ENCODE measurements at regions not wholly inside any gene's neighbourhood (a gene's known extent, or its start where the extent isn't known, plus 50 kb on each side); places are given as distances from the start of the nearest gene placed in this dataset.

DNA sequence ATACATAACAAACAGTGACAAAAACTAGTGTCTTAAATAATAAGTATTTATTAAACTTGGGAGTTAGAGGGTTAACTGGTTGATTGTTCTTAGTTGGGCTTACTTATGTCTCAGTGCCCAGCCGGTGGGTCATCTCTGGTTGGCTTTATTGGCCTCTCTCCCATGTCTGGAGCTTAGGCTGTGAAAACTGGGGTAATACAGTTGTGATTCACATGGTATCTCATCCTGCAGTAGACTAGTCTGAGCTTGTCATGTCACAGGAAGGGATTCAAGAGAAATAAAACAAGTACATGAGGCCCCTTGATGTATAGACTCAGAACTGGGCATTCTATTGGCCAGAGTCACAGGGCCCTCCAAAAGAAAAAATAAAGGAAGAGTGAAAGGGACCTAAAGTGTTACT, 466.4 kb upstream of the SMC2 start:
- H3K9me3 Mint-ChIP-seq, result no peaks in the 10 kb centered on the region
- no peaks in the 10 kb centered on the region for H3K36me3 Mint-ChIP-seq
- POLR2A ChIA-PET, result no interaction called here
- ATAC-seq (ENCODE audit: low read depth) (no peak), DNase-seq (no peak)
- H3K27me3 Mint-ChIP-seq, result no peaks in the 10 kb centered on the region
- no peak overlapping the region for H3K4me3 Mint-ChIP-seq
- H3K4me1 Mint-ChIP-seq, result no peaks in the 10 kb centered on the region
- no peak overlapping the region for H3K27ac Mint-ChIP-seq

DNA sequence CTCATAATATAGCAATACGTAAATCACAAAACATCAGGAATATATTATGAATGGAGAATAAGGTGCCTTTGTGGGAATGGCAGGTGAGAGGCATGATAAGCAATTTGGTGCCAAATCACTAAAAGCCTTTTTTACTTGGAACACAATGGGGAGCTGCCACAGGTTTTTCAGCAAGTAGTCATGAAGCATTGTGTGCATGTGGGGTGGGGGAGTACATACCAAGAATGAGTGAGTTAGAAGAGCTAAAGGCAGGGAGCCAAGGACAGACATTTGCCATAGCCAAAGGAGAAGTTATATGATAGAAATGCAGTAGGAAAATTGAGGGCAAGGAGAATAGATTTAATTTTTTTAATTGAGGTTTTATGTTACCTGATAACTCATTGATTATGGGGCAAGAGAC, 445.0 kb upstream of the SMC2 start:
- Mint-ChIP-seq H3K36me3 (no peaks in the 10 kb centered on the region), H3K4me3 (no peak overlapping the region), H3K9me3 (peaks cover 2% of the 10 kb centered on the region), H3K27me3 (no peaks in the 10 kb centered on the region), H3K4me1 (no peaks in the 10 kb centered on the region), H3K27ac (no peak overlapping the region)
- DNase-seq, result no peak
- POLR2A ChIA-PET, result no interaction called here
- ATAC-seq (ENCODE audit: low read depth), result no peak

DNA sequence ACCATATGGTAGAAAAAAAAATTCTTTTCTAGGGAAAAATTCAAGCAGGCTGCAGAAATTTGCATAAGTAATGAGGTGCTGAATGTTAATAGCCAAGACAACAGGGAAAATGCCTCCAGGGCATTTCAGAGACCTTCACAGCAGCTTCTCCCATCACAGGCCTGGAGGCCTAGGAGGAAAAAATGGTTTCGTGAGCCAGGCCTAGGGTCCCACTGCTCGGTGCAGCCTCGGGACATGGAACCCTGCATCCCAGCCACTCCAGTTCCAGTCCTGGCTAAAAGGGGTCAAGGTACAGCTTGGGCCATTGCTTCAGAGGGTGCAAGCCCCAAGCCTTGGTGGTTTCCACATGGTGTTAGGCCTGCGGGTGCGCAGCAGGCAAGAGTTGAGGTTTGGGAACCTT, 436.0 kb upstream of the SMC2 start:
- Mint-ChIP-seq H3K27ac (no peak overlapping the region), H3K36me3 (no peaks in the 10 kb centered on the region), H3K9me3 (peaks cover 8% of the 10 kb centered on the region), H3K4me3 (no peak overlapping the region), H3K27me3 (peaks cover 2% of the 10 kb centered on the region), H3K4me1 (no peaks in the 10 kb centered on the region)
- DNase-seq (no peak), ATAC-seq (ENCODE audit: low read depth) (no peak)
- POLR2A ChIA-PET, result no interaction called here

DNA sequence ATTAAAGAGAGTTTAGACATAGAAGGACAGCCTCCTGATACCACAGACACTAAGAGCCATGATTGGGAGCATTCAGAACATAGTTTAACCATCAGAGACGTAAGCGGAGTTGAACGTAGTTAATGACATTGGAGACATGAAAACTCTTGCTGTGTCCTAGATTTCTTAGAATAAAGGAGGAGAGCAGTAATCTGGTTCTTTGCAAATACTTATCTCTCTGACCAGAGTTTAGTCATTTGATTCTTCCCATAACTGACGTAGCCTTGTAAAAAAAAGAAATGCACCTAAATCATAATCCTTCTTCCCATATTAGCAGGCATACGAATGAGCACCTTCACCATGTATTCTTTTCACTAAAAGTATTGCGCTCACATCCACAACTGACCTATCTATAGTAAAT, 433.3 kb upstream of the SMC2 start:
- peaks cover 8% of the 10 kb centered on the region for H3K9me3 Mint-ChIP-seq
- ATAC-seq (ENCODE audit: low read depth) (no peak), DNase-seq (no peak)
- H3K27me3 Mint-ChIP-seq, result peaks cover 2% of the 10 kb centered on the region
- POLR2A ChIA-PET, result no interaction called here
- no peaks in the 10 kb centered on the region for H3K4me1 Mint-ChIP-seq
- H3K4me3 Mint-ChIP-seq, result no peak overlapping the region
- H3K27ac Mint-ChIP-seq, result no peak overlapping the region
- no peaks in the 10 kb centered on the region for H3K36me3 Mint-ChIP-seq

DNA sequence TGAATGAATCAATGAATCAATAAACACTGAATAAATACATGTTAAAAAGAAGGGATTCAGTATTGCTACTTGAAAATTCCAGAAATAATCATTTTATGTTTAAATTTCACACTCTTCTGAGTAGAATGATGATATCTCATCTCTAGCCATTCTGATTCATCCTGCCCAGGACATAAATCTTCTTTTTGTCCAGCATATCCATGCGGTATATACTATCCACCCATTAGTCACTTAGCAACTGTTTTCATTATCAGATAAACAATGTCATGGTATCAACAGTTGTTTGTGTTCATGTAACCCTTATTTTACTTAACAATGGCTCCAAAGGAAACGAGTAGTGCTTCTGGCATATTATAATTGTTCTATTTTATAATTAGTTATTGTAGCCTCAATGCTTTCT, 432.4 kb upstream of the SMC2 start:
- Mint-ChIP-seq H3K4me3 (no peak overlapping the region), H3K27me3 (peaks cover 2% of the 10 kb centered on the region), H3K36me3 (no peaks in the 10 kb centered on the region), H3K27ac (no peak overlapping the region), H3K4me1 (no peaks in the 10 kb centered on the region), H3K9me3 (peaks cover 8% of the 10 kb centered on the region)
- ATAC-seq (ENCODE audit: low read depth), result no peak
- POLR2A ChIA-PET, result no interaction called here
- DNase-seq, result no peak

DNA sequence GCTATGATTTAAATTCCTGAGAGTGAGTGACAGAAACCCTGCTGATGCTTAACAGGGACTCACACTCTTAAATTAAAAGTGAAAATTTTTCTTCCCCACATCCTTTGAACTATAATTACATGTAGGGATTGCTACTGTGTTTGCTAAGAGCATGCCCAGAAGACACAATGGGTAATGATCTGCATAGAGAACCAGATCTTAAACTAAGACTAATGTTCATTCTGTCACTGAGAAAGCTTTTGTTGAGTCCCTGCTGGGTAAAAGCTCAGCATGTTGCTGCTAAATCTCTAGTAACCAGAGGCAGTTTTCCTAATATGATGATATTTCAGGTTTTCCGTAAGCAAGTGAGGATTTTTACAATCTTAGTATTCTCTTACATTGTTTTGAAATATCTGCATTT, 424.8 kb upstream of the SMC2 start:
- Mint-ChIP-seq H3K4me1 (no peaks in the 10 kb centered on the region), H3K36me3 (no peaks in the 10 kb centered on the region), H3K4me3 (no peak overlapping the region), H3K27me3 (no peaks in the 10 kb centered on the region), H3K27ac (no peak overlapping the region), H3K9me3 (no peaks in the 10 kb centered on the region)
- POLR2A ChIA-PET, result no interaction called here
- DNase-seq (no peak), ATAC-seq (ENCODE audit: low read depth) (no peak)

DNA sequence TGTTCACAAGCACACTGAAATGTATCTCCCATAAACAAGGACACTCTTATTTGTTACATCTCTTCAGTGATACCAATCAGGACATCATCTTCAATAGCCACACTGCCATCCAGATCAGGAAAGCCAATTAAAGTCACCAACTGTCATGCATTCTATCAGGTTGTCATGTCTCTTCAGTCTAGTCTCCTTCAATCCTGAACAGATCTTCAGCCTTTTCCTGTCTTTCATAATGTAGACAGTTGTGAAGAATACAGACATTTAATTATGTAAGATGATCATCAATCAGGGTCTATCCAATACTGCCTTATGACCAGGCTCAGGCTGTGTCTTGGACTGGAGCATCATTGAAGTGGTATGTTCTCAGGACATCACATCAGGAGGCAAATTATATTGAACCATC, 419.8 kb upstream of the SMC2 start:
- Mint-ChIP-seq H3K27ac (no peak overlapping the region), H3K4me3 (no peak overlapping the region), H3K9me3 (no peaks in the 10 kb centered on the region), H3K4me1 (no peaks in the 10 kb centered on the region), H3K36me3 (no peaks in the 10 kb centered on the region), H3K27me3 (no peaks in the 10 kb centered on the region)
- DNase-seq, result no peak
- POLR2A ChIA-PET, result no interaction called here
- no peak for ATAC-seq (ENCODE audit: low read depth)

DNA sequence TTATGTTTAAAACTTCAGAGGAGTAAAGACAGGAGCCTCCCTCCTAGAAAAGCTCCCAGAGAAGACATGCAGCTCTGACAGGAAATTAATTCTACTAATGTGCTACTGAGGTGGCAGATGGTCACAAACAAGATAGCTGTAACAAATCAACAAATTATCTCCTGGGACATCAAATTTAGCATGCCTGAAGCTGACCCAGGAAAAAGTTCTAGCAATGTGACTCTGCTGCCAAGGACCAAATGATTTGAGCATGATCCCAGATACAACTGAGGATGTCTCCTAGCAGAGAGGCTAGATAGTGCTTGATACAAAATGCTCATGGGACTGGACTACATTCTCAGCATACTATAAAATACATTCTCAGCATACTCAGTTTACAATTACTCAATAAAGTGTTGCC, 413.5 kb upstream of the SMC2 start:
- ATAC-seq (ENCODE audit: low read depth) (no peak), DNase-seq (no peak)
- Mint-ChIP-seq H3K36me3 (no peaks in the 10 kb centered on the region), H3K27me3 (peaks cover 2% of the 10 kb centered on the region), H3K27ac (no peak overlapping the region), H3K4me1 (no peaks in the 10 kb centered on the region), H3K4me3 (no peak overlapping the region), H3K9me3 (no peaks in the 10 kb centered on the region)
- POLR2A ChIA-PET, result no interaction called here

DNA sequence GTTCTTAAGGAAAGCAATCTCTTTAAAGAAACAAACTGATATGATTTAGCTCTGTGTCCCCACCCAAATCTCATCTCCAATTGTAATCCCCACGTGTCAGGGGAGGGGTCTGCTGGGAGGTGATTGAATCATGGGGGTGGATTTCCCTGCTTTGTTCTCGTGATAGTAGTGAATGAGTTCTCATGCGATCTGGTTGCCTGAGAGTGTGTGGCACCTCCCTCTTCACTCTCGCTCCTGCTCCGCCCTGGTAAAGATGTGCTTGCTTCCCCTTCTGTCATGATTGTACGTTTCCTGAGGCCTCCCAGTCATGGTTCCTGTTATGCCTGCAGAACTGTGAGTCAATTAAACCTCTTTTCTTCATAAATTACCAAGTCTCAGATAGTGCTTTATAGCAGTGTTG, 412.7 kb upstream of the SMC2 start:
- ATAC-seq (ENCODE audit: low read depth), result no peak
- no peaks in the 10 kb centered on the region for H3K9me3 Mint-ChIP-seq
- peaks cover 2% of the 10 kb centered on the region for H3K27me3 Mint-ChIP-seq
- POLR2A ChIA-PET, result no interaction called here
- H3K36me3 Mint-ChIP-seq, result no peaks in the 10 kb centered on the region
- DNase-seq, result no peak
- H3K4me3 Mint-ChIP-seq, result no peak overlapping the region
- H3K4me1 Mint-ChIP-seq, result no peaks in the 10 kb centered on the region
- no peak overlapping the region for H3K27ac Mint-ChIP-seq

DNA sequence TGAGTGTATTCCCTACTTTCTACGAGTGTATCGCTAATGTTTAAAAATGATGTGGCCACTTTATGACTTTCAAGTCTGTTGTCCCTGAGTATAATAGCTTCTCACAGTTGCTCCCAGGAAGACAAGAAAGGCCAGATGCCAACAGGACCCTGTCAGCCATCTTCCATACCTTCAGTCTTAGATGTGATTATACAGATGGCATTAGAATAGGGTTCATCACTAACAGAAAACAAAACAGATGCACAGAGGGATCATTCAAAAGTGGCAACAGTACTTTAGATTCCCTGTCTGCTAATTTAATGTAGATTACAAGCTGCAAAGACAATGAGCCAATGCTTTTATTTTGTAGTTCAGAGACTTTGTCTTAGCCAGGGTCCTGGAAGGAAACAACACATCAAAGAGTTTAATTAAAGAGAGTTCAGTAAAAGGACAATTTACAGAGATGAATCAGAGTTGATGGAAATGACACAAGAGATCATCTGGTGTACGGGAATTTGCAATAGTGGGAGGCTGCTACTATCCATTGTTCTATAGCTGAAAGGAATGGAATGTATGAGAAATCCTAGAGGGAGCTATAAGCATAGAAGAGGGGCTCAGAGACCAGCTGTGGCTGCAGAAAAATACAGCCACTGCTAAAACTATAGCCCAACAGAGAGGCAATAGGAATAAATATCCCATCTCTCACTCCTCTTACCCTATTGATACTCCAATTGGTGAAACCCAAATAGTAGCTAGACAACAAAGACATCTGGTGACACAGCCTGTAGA, 393.7 kb upstream of the SMC2 start:
- H3K27ac Mint-ChIP-seq, result no peak overlapping the region
- H3K9me3 Mint-ChIP-seq, result no peaks in the 10 kb centered on the region
- no peaks in the 10 kb centered on the region for H3K4me1 Mint-ChIP-seq
- POLR2A ChIA-PET, result no interaction called here
- H3K4me3 Mint-ChIP-seq, result no peak overlapping the region
- no peaks in the 10 kb centered on the region for H3K36me3 Mint-ChIP-seq
- ATAC-seq (ENCODE audit: low read depth) (no peak), DNase-seq (no peak)
- no peaks in the 10 kb centered on the region for H3K27me3 Mint-ChIP-seq

DNA sequence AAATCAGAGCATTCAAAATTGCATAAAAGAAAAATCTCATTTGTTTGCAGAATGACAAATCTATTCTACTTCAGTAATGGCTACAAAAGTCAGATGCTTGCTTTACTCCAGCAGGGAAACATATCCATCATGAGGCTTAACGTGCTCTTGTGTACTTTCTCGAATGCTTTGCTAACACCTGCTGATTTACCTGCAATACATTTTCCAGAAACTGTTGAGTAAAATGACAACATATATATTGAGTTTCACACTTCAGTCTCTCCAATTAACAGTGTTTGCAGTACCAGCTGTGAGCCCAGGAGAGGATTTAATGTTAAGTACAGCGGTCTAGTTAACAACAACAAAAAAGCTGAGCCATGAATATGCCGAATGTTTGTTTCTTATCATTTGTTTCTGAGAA, 391.5 kb upstream of the SMC2 start:
- Mint-ChIP-seq H3K4me1 (no peaks in the 10 kb centered on the region), H3K9me3 (no peaks in the 10 kb centered on the region), H3K4me3 (no peak overlapping the region), H3K36me3 (no peaks in the 10 kb centered on the region), H3K27me3 (no peaks in the 10 kb centered on the region), H3K27ac (no peak overlapping the region)
- ATAC-seq (ENCODE audit: low read depth) (no peak), DNase-seq (no peak)
- POLR2A ChIA-PET, result no interaction called here

DNA sequence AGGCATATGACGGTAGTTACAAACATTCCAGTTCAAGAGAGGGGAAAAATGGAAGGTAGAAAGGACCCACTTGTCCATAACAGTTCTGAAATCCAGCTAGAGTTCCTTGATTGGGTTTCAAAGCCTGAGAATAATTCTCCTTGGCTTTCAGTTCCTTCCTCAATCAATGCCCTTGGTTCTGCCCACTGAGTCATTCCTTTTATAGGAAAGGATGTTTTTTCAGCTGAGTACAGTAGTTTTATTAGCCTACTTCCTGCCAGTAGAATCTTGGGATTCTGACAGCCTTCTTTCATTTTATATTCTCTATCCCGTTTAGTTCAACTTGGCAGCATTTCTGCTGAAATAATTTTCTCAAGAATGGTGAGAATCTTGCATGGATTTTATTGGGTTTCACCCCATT, 386.9 kb upstream of the SMC2 start:
- Mint-ChIP-seq H3K36me3 (no peaks in the 10 kb centered on the region), H3K27ac (no peak overlapping the region), H3K27me3 (no peaks in the 10 kb centered on the region), H3K4me1 (no peaks in the 10 kb centered on the region), H3K4me3 (no peak overlapping the region), H3K9me3 (peaks cover 3% of the 10 kb centered on the region)
- no peak for DNase-seq
- no peak for ATAC-seq (ENCODE audit: low read depth)
- POLR2A ChIA-PET, result no interaction called here

DNA sequence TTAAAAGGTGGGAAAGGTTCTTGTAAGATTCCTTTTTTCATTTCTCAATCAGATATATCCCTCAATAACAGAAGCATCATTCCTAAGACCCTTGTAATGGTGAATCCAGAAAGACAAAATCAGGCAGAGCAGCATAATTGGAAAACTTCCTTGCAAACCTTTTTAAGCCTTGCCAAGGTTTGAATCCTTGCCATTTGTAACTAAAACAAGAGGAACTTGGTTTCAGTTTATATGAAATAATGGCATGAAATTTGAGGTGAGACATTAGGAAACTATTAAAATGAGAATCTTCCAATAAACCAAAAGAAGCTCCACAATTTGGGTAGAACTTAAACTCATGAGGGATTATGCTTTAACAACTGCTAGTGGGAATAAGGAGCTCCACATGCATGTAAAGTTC, 384.7 kb upstream of the SMC2 start:
- POLR2A ChIA-PET, result no interaction called here
- Mint-ChIP-seq H3K27ac (no peak overlapping the region), H3K4me1 (no peaks in the 10 kb centered on the region), H3K4me3 (no peak overlapping the region), H3K9me3 (peaks cover 3% of the 10 kb centered on the region), H3K36me3 (no peaks in the 10 kb centered on the region), H3K27me3 (no peaks in the 10 kb centered on the region)
- DNase-seq (no peak), ATAC-seq (ENCODE audit: low read depth) (no peak)

DNA sequence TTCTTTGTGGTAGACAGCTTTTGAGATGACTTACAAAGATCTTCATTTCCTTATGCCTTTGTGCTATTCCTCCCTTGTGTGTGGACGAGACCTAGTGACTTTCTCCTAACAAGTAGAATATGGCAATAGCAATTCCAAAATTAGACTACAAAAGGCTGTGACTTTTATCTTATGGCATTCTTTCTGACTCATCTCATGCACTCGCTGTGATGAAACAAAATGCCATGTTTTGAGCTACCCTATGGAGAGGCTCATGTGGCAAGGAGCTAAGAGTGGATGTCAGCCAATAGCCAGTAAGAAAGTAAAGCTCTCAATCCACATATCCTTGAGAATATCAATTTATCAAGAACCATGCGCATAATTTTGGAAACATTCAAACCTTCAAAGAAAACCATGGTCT, 380.5 kb upstream of the SMC2 start:
- ATAC-seq (ENCODE audit: low read depth) (no peak), DNase-seq (no peak)
- H3K27ac Mint-ChIP-seq, result no peak overlapping the region
- H3K4me1 Mint-ChIP-seq, result no peaks in the 10 kb centered on the region
- H3K4me3 Mint-ChIP-seq, result no peak overlapping the region
- H3K27me3 Mint-ChIP-seq, result no peaks in the 10 kb centered on the region
- peaks cover 1% of the 10 kb centered on the region for H3K9me3 Mint-ChIP-seq
- POLR2A ChIA-PET, result no interaction called here
- no peaks in the 10 kb centered on the region for H3K36me3 Mint-ChIP-seq

DNA sequence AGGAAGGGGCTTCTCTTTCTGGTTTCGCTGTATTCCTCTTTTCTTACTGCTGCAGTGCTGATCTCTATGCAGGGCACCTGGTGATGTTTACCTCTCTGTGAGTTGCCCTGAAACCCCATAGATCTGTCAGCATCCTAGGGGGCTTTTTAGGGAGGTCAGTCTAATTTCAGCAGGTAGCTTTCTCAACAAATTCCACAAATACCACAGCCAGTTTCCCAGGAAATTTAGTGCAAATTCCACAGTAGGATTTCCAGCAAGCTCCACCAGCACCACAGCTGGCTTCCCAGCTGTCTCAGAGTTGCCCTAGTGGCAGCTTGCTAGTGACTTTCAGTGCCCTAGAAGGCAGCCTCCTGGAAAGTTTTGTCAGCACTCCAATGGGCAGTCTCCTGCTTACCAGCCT, 379.1 kb upstream of the SMC2 start:
- DNase-seq (no peak), ATAC-seq (ENCODE audit: low read depth) (no peak)
- no peak overlapping the region for H3K27ac Mint-ChIP-seq
- H3K9me3 Mint-ChIP-seq, result peaks cover 3% of the 10 kb centered on the region
- POLR2A ChIA-PET, result no interaction called here
- no peaks in the 10 kb centered on the region for H3K27me3 Mint-ChIP-seq
- H3K4me3 Mint-ChIP-seq, result no peak overlapping the region
- no peaks in the 10 kb centered on the region for H3K36me3 Mint-ChIP-seq
- H3K4me1 Mint-ChIP-seq, result no peaks in the 10 kb centered on the region
